ENCODE measurements at regions not wholly inside any gene's neighbourhood (a gene's known extent, or its start where the extent isn't known, plus 50 kb on each side); places are given as distances from the start of the nearest gene placed in this dataset.

DNA sequence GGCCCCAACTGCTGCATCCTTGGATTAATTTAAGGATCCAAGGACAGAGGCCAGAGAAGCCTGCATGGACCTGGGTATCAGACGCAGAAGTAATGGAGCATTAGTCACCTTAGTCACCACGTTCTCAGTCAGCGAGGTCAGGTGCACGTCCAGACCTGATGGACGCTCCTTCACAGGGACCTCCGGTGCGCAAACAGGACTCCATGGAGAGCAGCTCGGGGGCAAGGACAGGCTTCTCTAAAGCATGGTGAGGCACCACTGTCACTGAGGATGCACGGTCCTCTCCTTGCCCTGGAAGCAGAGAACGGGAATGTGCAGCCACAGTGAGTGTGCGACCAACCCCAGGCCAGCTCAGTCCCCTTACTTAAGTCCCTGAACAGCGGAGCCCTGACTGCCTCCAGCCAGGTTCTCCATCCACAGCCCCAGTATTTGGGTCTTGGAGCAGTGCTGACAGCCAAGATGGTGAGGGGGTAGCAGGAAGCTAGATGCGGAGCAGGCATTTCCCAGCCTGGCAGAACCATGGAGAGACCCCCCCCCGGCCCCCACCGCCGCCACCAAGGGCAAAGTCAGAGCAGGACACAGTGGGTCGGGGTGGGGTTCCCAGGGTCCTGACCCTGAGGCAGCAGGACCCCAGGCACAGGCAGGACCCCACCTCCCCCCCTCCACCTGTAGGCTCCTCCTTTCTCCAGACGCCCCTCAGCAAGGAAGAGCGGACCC lies 253.4 kb upstream of the SFSWAP start:
- no peak for DNase-seq (ENCODE audit: low spot score in 2 of 2)
- no peaks in the 10 kb centered on the region for H3K4me1 ChIP-seq
- no peak overlapping the region for H3K4me3 ChIP-seq
- H3K27ac ChIP-seq, result no peak overlapping the region
- 88% methylated on average over 14 of the region's 19 CpGs for WGBS
- H3K27me3 ChIP-seq, result peaks cover 52% of the 10 kb centered on the region
- H3K9me3 ChIP-seq, result no peaks in the 10 kb centered on the region
- H3K36me3 ChIP-seq, result no peaks in the 10 kb centered on the region
- no peak for TF ChIP-seq EP300 (IDR thresholded peaks at IDR 0.05)
- TF ChIP-seq POLR2AphosphoS5 (IDR thresholded peaks at IDR 0.05), result no peak
- no peak for TF ChIP-seq CTCF (IDR thresholded peaks at IDR 0.05)
- no peak for TF ChIP-seq POLR2A (IDR thresholded peaks at IDR 0.05)

- DNase-seq (ENCODE audit: low spot score in 2 of 2), result no peak
- TF ChIP-seq EP300 (IDR thresholded peaks at IDR 0.05) (no peak), POLR2A (IDR thresholded peaks at IDR 0.05) (no peak), CTCF (IDR thresholded peaks at IDR 0.05) (no peak), POLR2AphosphoS5 (IDR thresholded peaks at IDR 0.05) (no peak)
- 65% methylated on average over 9 of the region's 9 CpGs for WGBS
- Histone ChIP-seq H3K4me1 (no peaks in the 10 kb centered on the region), H3K36me3 (no peaks in the 10 kb centered on the region), H3K4me3 (no peak overlapping the region), H3K9me3 (no peaks in the 10 kb centered on the region), H3K27me3 (peaks cover 52% of the 10 kb centered on the region), H3K27ac (no peak overlapping the region)
These were observed 252.9 kb upstream of the SFSWAP start for GRCh38 chr12:131458048-131458374.

DNA sequence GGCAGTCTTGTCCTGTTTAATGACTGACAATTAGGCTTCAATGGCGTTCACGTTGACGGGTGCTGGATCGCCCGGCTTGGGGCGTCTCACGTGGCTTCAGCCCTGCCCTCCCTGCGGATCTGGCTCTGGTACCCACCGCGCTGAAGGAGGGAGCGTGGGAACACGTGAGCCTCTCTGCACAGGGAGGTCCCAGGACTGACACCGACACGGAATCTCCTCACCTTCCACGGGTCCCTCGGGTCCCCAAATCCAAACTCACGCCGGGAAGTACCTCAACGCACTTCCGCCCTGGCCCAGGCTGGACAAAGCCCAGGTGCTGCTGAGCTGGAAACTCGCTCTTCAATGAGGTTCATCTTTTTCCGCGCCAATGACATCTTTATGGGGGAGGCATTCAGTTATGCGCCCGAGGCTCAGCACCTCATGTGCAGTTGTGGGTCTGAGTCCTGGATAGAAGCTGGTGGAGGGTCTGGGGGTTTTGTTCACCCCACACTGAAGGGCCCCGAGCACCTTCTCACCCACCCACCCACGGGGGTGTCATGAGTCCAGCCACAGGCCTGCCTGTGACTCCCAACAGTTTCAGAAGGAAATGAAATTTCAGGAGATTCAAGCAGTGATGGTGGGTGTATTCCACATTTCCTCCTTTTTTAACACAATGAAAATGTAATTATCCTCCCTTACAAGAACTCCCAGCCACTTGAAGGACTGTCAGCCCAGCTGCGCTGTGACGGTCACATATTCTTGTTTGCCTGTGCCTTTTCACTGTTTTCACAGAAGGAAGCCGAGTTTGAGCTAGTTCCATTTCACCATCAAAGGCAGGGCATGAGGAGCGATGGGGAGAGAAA lies 251.7 kb upstream of the SFSWAP start:
- no peak for TF ChIP-seq POLR2AphosphoS5 (IDR thresholded peaks at IDR 0.05)
- no peak for TF ChIP-seq POLR2A (IDR thresholded peaks at IDR 0.05)
- no peak for TF ChIP-seq CTCF (IDR thresholded peaks at IDR 0.05)
- TF ChIP-seq EP300 (IDR thresholded peaks at IDR 0.05), result no peak
- 88% methylated on average over 31 of the region's 31 CpGs for WGBS
- H3K9me3 ChIP-seq, result no peaks in the 10 kb centered on the region
- H3K4me1 ChIP-seq, result no peaks in the 10 kb centered on the region
- H3K27me3 ChIP-seq, result peaks cover 52% of the 10 kb centered on the region
- no peak overlapping the region for H3K27ac ChIP-seq
- DNase-seq (ENCODE audit: low spot score in 2 of 2), result no peak
- H3K4me3 ChIP-seq, result no peak overlapping the region
- H3K36me3 ChIP-seq, result no peaks in the 10 kb centered on the region

GRCh38 chr12:131459773-131460365 lies 251.0 kb upstream of the SFSWAP start:
- peaks cover 52% of the 10 kb centered on the region for H3K27me3 ChIP-seq
- DNase-seq (ENCODE audit: low spot score in 2 of 2), result no peak
- H3K9me3 ChIP-seq, result no peaks in the 10 kb centered on the region
- H3K36me3 ChIP-seq, result no peaks in the 10 kb centered on the region
- H3K4me3 ChIP-seq, result no peak overlapping the region
- no peak overlapping the region for H3K27ac ChIP-seq
- 60% methylated on average over 21 of the region's 21 CpGs for WGBS
- no peaks in the 10 kb centered on the region for H3K4me1 ChIP-seq
- no peak for TF ChIP-seq CTCF (IDR thresholded peaks at IDR 0.05)
- no peak for TF ChIP-seq POLR2A (IDR thresholded peaks at IDR 0.05)
- no peak for TF ChIP-seq POLR2AphosphoS5 (IDR thresholded peaks at IDR 0.05)
- no peak for TF ChIP-seq EP300 (IDR thresholded peaks at IDR 0.05)

DNA sequence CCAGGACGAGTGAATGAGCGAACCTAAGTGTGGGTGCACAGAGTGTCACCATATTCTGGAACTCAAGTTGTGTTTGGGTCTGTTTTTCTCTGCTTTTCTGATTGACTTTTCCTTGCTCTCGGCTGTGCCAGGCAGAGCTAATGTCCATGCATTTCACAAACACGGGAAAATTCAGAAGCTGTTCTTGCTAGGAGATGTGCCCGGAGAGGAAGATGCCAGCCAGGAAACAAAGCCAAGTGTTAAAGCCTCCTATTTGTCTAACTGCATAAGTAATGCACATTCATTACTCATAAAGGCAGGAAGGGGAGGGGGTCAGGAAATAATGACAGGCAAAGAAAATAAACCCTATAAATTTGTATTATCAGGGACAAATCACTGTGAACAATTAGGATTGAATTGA lies 250.4 kb upstream of the SFSWAP start:
- Histone ChIP-seq H3K4me3 (no peak overlapping the region), H3K4me1 (no peaks in the 10 kb centered on the region), H3K9me3 (no peaks in the 10 kb centered on the region), H3K27me3 (peaks cover 52% of the 10 kb centered on the region), H3K27ac (no peak overlapping the region), H3K36me3 (no peaks in the 10 kb centered on the region)
- WGBS, result 32% methylated on average over 5 of the region's 5 CpGs
- no peak for TF ChIP-seq POLR2AphosphoS5 (IDR thresholded peaks at IDR 0.05)
- no peak for TF ChIP-seq EP300 (IDR thresholded peaks at IDR 0.05)
- TF ChIP-seq CTCF (IDR thresholded peaks at IDR 0.05), result no peak
- no peak for TF ChIP-seq POLR2A (IDR thresholded peaks at IDR 0.05)
- DNase-seq (ENCODE audit: low spot score in 2 of 2), result no peak

Measured in suprapubic skin (tissue), 4 donors.